ENCODE measurements at regions not wholly inside any gene's neighbourhood (a gene's known extent, or its start where the extent isn't known, plus 50 kb on each side); places are given as distances from the start of the nearest gene placed in this dataset.

- no peaks in the 10 kb centered on the region for H3K4me1 Mint-ChIP-seq (ENCODE audit: low read depth)
- no peaks in the 10 kb centered on the region for H3K36me3 Mint-ChIP-seq (ENCODE audit: low read depth)
- H3K9me3 Mint-ChIP-seq (ENCODE audit: low read depth) = peaks cover 3% of the 10 kb centered on the region
- DNase-seq (ENCODE audit: low spot score) = no peak
- no peak overlapping the region for H3K27ac Mint-ChIP-seq (ENCODE audit: unreplicated experiment)
- H3K27me3 Mint-ChIP-seq (ENCODE audit: low read depth) = peaks cover 6% of the 10 kb centered on the region
- H3K4me3 Mint-ChIP-seq (ENCODE audit: unreplicated experiment) = no peak overlapping the region
- no peak for TF ChIP-seq CTCF (IDR thresholded peaks at IDR 0.05)
Observed at GRCh38 chr2:19272941-19273470, 85.4 kb downstream of the OSR1 start.

- Mint-ChIP-seq H3K27me3 (ENCODE audit: low read depth) (peaks cover 3% of the 10 kb centered on the region), H3K27ac (ENCODE audit: unreplicated experiment) (no peak overlapping the region), H3K4me1 (ENCODE audit: low read depth) (no peaks in the 10 kb centered on the region), H3K9me3 (ENCODE audit: low read depth) (no peaks in the 10 kb centered on the region), H3K36me3 (ENCODE audit: low read depth) (no peaks in the 10 kb centered on the region), H3K4me3 (ENCODE audit: unreplicated experiment) (no peak overlapping the region)
- no peak for DNase-seq (ENCODE audit: low spot score)
- TF ChIP-seq CTCF (IDR thresholded peaks at IDR 0.05) = no peak
Observed at GRCh38 chr2:19272039-19272438, 86.4 kb downstream of the OSR1 start.

- no peak for TF ChIP-seq CTCF (IDR thresholded peaks at IDR 0.05)
- DNase-seq (ENCODE audit: low spot score) = no peak
- no peak overlapping the region for H3K27ac Mint-ChIP-seq (ENCODE audit: unreplicated experiment)
- H3K27me3 Mint-ChIP-seq (ENCODE audit: low read depth) = peaks cover 7% of the 10 kb centered on the region
- no peak overlapping the region for H3K4me3 Mint-ChIP-seq (ENCODE audit: unreplicated experiment)
- no peaks in the 10 kb centered on the region for H3K36me3 Mint-ChIP-seq (ENCODE audit: low read depth)
- no peaks in the 10 kb centered on the region for H3K4me1 Mint-ChIP-seq (ENCODE audit: low read depth)
- no peaks in the 10 kb centered on the region for H3K9me3 Mint-ChIP-seq (ENCODE audit: low read depth)
Observed at GRCh38 chr2:19264852-19265251, 93.6 kb downstream of the OSR1 start.

- Mint-ChIP-seq H3K27me3 (ENCODE audit: low read depth) (peaks cover 7% of the 10 kb centered on the region), H3K27ac (ENCODE audit: unreplicated experiment) (no peak overlapping the region), H3K4me3 (ENCODE audit: unreplicated experiment) (no peak overlapping the region), H3K9me3 (ENCODE audit: low read depth) (peaks cover 9% of the 10 kb centered on the region), H3K4me1 (ENCODE audit: low read depth) (no peaks in the 10 kb centered on the region), H3K36me3 (ENCODE audit: low read depth) (peaks cover 2% of the 10 kb centered on the region)
- TF ChIP-seq CTCF (IDR thresholded peaks at IDR 0.05) = no peak
- DNase-seq (ENCODE audit: low spot score) = no peak
Observed at GRCh38 chr2:19262150-19262549, 96.3 kb downstream of the OSR1 start.

GRCh38 chr2:19261061-19261460 is 97.4 kb downstream of the OSR1 start:
- Mint-ChIP-seq H3K9me3 (ENCODE audit: low read depth) (peaks cover 9% of the 10 kb centered on the region), H3K36me3 (ENCODE audit: low read depth) (peaks cover 2% of the 10 kb centered on the region), H3K4me3 (ENCODE audit: unreplicated experiment) (no peak overlapping the region), H3K27me3 (ENCODE audit: low read depth) (peaks cover 7% of the 10 kb centered on the region), H3K27ac (ENCODE audit: unreplicated experiment) (no peak overlapping the region), H3K4me1 (ENCODE audit: low read depth) (peaks cover 7% of the 10 kb centered on the region)
- DNase-seq (ENCODE audit: low spot score) = no peak
- no peak for TF ChIP-seq CTCF (IDR thresholded peaks at IDR 0.05)
